ENCODE measurements at regions not wholly inside any gene's neighbourhood (a gene's known extent, or its start where the extent isn't known, plus 50 kb on each side); places are given as distances from the start of the nearest gene placed in this dataset.

GRCh38 chr5:130270786-130271185 lies 366.5 kb downstream of the CHSY3 start:
- H3K27ac ChIP-seq = no peak overlapping the region
- no peak overlapping the region for H3K4me3 ChIP-seq
- H3K36me3 ChIP-seq = no peaks in the 10 kb centered on the region
- no peaks in the 10 kb centered on the region for H3K27me3 ChIP-seq
- no peak for DNase-seq (ENCODE audit: low spot score in 2 of 2)
- no peaks in the 10 kb centered on the region for H3K9me3 ChIP-seq
- TF ChIP-seq POLR2A (IDR thresholded peaks at IDR 0.05) = no peak
- TF ChIP-seq CTCF (IDR thresholded peaks at IDR 0.05) = no peak
- TF ChIP-seq EP300 (IDR thresholded peaks at IDR 0.05) = no peak
- H3K4me1 ChIP-seq = no peaks in the 10 kb centered on the region

- H3K27me3 ChIP-seq = no peaks in the 10 kb centered on the region
- no peak overlapping the region for H3K4me3 ChIP-seq
- no peaks in the 10 kb centered on the region for H3K9me3 ChIP-seq
- 79 to 85% methylated on average over 2 of the region's 2 CpGs for WGBS, 2 donors
- no peaks in the 10 kb centered on the region for H3K36me3 ChIP-seq
- no peak for DNase-seq (ENCODE audit: low spot score in 2 of 2)
- H3K27ac ChIP-seq = no peak overlapping the region
- TF ChIP-seq CTCF (IDR thresholded peaks at IDR 0.05) (no peak), POLR2A (IDR thresholded peaks at IDR 0.05) (no peak), EP300 (IDR thresholded peaks at IDR 0.05) (no peak)
- no peaks in the 10 kb centered on the region for H3K4me1 ChIP-seq
Observed at GRCh38 chr5:130268489-130268888, 364.2 kb downstream of the CHSY3 start.

GRCh38 chr5:130267926-130268325 lies 363.7 kb downstream of the CHSY3 start:
- Histone ChIP-seq H3K36me3 (no peaks in the 10 kb centered on the region), H3K9me3 (no peaks in the 10 kb centered on the region), H3K4me3 (no peak overlapping the region), H3K27ac (no peak overlapping the region), H3K27me3 (no peaks in the 10 kb centered on the region), H3K4me1 (no peaks in the 10 kb centered on the region)
- DNase-seq (ENCODE audit: low spot score in 2 of 2) = no peak
- TF ChIP-seq CTCF (IDR thresholded peaks at IDR 0.05) (no peak), EP300 (IDR thresholded peaks at IDR 0.05) (no peak), POLR2A (IDR thresholded peaks at IDR 0.05) (no peak)
- WGBS, 2 donors = 86 to 92% methylated on average over 2 of the region's 2 CpGs

- Histone ChIP-seq H3K27me3 (no peaks in the 10 kb centered on the region), H3K36me3 (no peaks in the 10 kb centered on the region), H3K9me3 (peaks cover 0 to 9% (median 0%) of the 10 kb centered on the region in 4 donors), H3K4me1 (no peaks in the 10 kb centered on the region), H3K4me3 (no peak overlapping the region), H3K27ac (no peak overlapping the region)
- no peak for DNase-seq (ENCODE audit: low spot score in 2 of 2)
- 92 to 93% methylated on average over 2 of the region's 2 CpGs for WGBS, 2 donors
- TF ChIP-seq EP300 (IDR thresholded peaks at IDR 0.05) = no peak
- TF ChIP-seq CTCF (IDR thresholded peaks at IDR 0.05) = no peak
- TF ChIP-seq POLR2A (IDR thresholded peaks at IDR 0.05) = no peak
Observed at GRCh38 chr5:130260481-130260880, 356.2 kb downstream of the CHSY3 start.

- H3K27ac ChIP-seq = no peak overlapping the region
- no peak overlapping the region for H3K4me3 ChIP-seq
- WGBS, 2 donors = 74 to 76% methylated on average over 1 of the region's 1 CpG
- no peaks in the 10 kb centered on the region for H3K4me1 ChIP-seq
- no peaks in the 10 kb centered on the region for H3K27me3 ChIP-seq
- H3K36me3 ChIP-seq = no peaks in the 10 kb centered on the region
- no peak for DNase-seq (ENCODE audit: low spot score in 2 of 2)
- TF ChIP-seq EP300 (IDR thresholded peaks at IDR 0.05) = no peak
- TF ChIP-seq POLR2A (IDR thresholded peaks at IDR 0.05) = no peak
- no peak for TF ChIP-seq CTCF (IDR thresholded peaks at IDR 0.05)
- H3K9me3 ChIP-seq = peaks cover 0 to 11% (median 0%) of the 10 kb centered on the region in 4 donors
Observed at GRCh38 chr5:130251931-130252330, 347.7 kb downstream of the CHSY3 start.
